ENCODE measurements at regions not wholly inside any gene's neighbourhood (a gene's known extent, or its start where the extent isn't known, plus 50 kb on each side); places are given as distances from the start of the nearest gene placed in this dataset.

DNA sequence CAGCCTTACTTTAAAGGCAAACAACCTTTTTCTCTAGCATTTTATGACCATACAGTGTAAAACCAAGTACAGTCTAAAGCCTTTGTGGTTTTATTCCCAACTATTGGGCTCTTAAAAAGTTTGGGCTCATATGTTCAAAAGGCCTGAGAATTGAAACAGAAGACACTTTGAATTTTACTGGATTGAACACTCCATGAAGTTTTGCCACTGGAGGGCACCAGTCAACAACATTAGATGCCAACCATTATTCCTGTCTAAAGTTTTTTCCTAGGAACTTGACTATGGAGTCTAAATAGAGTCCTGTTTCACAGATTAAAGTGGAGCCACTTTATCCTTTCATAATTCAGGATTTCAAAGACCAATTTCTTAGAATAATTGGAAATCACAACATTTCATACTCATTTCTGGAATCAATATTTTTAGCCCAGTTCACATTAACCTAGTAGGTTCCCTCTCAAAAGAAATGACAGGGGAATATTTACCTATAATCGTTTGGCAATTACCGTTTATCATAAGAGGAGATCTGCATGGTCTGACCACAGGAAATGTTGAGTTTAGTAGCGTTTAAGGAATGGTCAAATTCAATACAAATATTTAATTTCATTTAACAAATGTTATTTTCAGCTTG lies 244.1 kb upstream of the PDZRN3 start:
- Histone ChIP-seq H3K36me3 (no peaks in the 10 kb centered on the region), H3K4me3 (no peak overlapping the region), H3K9me3 (no peaks in the 10 kb centered on the region), H3K27me3 (no peaks in the 10 kb centered on the region), H3K27ac (no peak overlapping the region), H3K4me1 (no peaks in the 10 kb centered on the region)
- TF ChIP-seq, protein P1, sequence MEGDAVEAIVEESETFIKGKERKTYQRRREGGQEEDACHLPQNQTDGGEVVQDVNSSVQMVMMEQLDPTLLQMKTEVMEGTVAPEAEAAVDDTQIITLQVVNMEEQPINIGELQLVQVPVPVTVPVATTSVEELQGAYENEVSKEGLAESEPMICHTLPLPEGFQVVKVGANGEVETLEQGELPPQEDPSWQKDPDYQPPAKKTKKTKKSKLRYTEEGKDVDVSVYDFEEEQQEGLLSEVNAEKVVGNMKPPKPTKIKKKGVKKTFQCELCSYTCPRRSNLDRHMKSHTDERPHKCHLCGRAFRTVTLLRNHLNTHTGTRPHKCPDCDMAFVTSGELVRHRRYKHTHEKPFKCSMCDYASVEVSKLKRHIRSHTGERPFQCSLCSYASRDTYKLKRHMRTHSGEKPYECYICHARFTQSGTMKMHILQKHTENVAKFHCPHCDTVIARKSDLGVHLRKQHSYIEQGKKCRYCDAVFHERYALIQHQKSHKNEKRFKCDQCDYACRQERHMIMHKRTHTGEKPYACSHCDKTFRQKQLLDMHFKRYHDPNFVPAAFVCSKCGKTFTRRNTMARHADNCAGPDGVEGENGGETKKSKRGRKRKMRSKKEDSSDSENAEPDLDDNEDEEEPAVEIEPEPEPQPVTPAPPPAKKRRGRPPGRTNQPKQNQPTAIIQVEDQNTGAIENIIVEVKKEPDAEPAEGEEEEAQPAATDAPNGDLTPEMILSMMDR (IDR thresholded peaks at IDR 0.05): peak; percentile 60 to 64
- no peak for DNase-seq (ENCODE audit: low spot score)

GRCh38 chr3:73867524-73867923 lies 242.8 kb upstream of the PDZRN3 start:
- Histone ChIP-seq H3K27ac (no peak overlapping the region), H3K4me3 (no peak overlapping the region), H3K27me3 (no peaks in the 10 kb centered on the region), H3K9me3 (no peaks in the 10 kb centered on the region), H3K36me3 (no peaks in the 10 kb centered on the region), H3K4me1 (no peaks in the 10 kb centered on the region)
- DNase-seq (ENCODE audit: low spot score): no peak
- TF ChIP-seq, protein P1 (IDR thresholded peaks at IDR 0.05): no peak

GRCh38 chr3:73866846-73867245 lies 242.1 kb upstream of the PDZRN3 start:
- Histone ChIP-seq H3K27me3 (no peaks in the 10 kb centered on the region), H3K27ac (no peak overlapping the region), H3K9me3 (no peaks in the 10 kb centered on the region), H3K4me1 (no peaks in the 10 kb centered on the region), H3K36me3 (no peaks in the 10 kb centered on the region), H3K4me3 (no peak overlapping the region)
- no peak for DNase-seq (ENCODE audit: low spot score)
- TF ChIP-seq, protein P1 (IDR thresholded peaks at IDR 0.05): no peak

- no peak for DNase-seq (ENCODE audit: low spot score)
- no peaks in the 10 kb centered on the region for H3K9me3 ChIP-seq
- no peaks in the 10 kb centered on the region for H3K4me1 ChIP-seq
- no peak overlapping the region for H3K27ac ChIP-seq
- H3K4me3 ChIP-seq: no peak overlapping the region
- TF ChIP-seq, protein P1 (IDR thresholded peaks at IDR 0.05): no peak
- no peaks in the 10 kb centered on the region for H3K36me3 ChIP-seq
- no peaks in the 10 kb centered on the region for H3K27me3 ChIP-seq
Measured at GRCh38 chr3:73863546-73864079, 238.9 kb upstream of the PDZRN3 start.

DNA sequence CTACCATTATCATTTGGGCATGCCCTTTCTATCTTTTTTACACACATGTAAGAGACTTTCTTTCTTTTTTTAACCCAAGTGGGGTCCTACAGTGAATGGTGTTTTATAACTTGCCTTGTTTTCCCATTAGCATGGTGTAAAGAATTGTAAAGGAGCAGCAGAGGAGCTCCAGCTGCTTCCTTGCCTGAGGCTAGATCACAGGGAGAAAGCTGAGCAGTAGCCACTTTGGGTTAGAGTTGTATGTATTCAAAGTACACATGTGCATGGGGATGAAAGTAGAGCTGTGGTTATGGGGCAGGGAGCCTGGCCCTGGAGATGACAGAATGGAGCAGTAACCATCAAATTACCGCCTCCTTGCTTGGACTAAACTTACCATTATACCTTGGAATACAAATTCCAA lies 231.1 kb upstream of the PDZRN3 start:
- DNase-seq (ENCODE audit: low spot score): no peak
- no peaks in the 10 kb centered on the region for H3K9me3 ChIP-seq
- no peak overlapping the region for H3K4me3 ChIP-seq
- TF ChIP-seq, protein P1 (IDR thresholded peaks at IDR 0.05): no peak
- H3K36me3 ChIP-seq: no peaks in the 10 kb centered on the region
- no peaks in the 10 kb centered on the region for H3K4me1 ChIP-seq
- no peaks in the 10 kb centered on the region for H3K27me3 ChIP-seq
- H3K27ac ChIP-seq: no peak overlapping the region
